Suppressor macrophage treated with lipopolysaccharide for 4 hours (primary cell): ENCODE measurements at regions not wholly inside any gene's neighbourhood (a gene's known extent, or its start where the extent isn't known, plus 50 kb on each side); places are given as distances from the start of the nearest gene placed in this dataset.
"Not testable (repeated sequence)": the region's sequence is repeated elsewhere in the genome, so short reads cannot be mapped to it uniquely, and the experiment has no call there.

Experiments used
- DNase-seq: peaks from one replicate; pipeline ENCODE4 v3.0.0-alpha.2; 2020

DNA sequence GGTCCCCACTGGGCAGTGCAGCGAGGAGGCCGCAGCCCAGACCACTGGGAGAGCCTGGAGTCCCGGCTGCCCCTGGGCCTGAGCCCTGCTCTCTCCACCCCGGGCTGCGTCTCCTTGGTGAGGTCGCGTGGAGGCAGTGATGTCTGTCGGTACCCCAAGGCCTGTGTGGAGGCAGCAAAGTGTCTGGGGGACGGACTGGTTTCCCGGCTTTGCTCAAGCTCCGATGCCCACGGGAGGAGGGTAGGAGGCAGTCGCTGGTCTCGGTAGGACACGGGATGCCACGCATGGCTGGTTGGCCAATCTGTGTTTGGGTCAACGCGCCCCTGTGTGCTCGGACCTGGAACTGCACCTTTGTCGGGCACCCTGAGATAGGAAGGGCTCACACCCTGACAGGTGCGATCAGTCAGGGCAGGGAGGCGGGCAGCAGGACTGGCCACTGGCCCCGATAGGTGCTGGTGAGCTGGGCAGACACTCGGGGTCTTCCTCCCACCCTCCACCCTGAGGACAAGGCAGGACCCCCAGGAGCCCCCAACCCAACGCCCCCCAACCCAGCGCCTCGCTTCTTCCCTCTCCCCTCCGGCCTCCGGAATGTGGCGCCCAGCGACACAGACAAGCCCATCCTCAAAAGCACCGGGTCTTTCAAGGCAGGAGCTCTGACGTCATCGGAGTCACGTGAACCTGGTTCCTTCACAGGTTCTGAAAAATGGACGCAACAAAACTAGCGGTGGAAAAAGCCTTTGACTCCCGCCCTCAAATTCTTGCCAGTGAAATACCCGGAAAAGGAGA is 288.6 kb downstream of the NDUFA10 start:
- no peak for DNase-seq

DNA sequence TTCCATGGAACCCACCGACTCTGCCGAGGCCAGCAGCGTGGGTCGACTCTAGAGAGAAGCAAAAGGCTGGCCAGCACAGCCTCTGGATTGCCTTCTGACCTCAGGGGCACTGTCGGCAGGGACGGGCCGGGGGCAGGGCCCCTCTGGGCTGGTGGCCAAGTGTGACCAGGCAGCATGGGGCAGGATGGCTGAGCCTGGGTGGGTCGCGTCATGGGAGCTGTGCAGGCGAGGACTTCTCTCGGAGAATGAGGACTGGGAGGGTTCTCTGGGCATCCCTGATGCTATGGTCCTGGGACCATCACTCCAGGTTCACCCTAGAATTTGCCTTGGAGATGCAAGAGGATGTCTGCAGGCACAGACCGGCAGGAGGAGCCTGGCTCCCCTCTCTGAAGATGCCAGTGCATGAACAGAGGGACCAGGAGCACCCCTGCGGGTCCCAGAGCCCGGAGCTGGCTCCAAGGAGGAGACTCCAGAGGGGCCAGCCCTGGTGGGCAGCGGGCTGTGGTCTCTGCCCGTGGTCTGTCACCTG is 289.2 kb downstream of the NDUFA10 start:
- DNase-seq = no peak

DNA sequence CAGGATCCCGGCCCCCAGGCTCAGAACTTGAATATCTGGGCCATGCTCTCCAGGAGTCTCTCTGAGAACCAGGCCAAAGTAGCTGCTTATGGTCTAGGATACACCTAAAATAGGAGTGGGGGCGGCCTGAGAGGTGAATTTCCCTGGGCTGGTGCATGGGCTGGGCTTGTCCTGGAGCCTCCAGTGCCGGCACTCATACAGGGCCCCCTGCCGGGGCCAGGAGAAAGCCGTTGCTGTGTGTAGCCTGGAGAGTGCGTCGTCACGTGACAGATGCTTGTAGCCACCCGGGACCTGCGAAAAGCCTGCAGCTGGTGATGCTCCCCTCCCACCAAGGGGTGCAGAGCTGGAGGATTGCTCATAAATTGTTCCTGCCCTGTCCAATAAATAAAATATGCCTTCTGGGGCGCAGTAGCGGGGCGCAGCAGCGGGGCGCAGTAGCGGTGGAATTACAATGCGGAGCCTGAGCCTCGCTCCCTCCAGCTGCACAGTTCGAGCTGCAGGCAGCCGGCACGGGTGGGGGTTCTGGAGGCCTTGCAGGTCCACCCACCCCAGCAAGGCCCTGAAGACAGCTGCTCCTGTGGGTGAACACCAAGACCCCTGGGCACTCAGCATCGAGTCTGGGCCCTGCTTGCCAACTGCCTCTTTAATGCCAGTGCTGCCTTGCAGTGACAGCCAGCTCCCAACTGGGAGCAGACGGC is 289.9 kb downstream of the NDUFA10 start:
- no peak for DNase-seq

DNA sequence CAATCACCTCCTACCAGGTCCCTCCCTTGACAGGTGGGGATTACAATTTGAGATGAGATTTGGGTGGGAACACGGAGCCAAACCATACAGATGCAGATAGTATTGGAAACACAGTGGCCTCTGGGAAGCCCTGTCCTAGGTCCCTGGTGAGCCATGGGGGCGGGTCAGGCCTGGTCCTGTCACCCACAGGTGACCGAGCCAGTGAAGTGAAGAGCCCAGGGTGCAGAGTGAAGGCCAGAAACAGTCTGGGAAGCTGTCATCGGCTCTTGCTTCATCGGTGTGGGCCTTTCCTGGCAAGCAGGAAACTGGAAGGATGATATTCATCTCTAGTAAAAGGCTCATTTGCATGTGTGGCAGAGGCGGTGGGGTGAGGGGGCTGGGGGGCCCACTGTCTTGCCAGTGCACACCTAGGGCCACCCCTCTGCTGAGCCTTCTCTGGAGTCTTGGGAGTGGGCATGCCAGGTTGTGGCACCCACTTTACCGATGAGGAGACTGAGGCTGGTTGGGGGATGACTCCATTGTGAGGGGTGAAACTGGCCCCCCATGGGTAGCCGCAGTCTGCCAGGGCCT is 290.6 kb downstream of the NDUFA10 start:
- no peak for DNase-seq

DNA sequence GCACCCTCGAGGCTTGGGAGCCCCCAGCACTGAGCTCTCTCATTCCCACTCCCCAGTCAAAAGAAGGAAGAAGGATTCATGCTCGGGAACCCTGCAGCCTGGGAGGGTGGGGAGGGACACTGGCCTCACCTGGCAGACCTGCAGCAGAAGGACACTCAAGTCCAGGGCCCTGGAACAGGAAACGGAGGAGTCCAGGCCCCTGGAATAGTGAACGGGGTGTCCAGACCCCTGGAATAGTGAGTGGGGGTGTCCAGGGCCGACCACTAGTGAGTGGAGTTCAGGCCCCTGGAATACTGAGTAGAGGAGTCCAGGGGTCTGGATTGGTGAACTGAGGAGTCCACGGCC is 292.5 kb downstream of the NDUFA10 start:
- DNase-seq = no peak

DNA sequence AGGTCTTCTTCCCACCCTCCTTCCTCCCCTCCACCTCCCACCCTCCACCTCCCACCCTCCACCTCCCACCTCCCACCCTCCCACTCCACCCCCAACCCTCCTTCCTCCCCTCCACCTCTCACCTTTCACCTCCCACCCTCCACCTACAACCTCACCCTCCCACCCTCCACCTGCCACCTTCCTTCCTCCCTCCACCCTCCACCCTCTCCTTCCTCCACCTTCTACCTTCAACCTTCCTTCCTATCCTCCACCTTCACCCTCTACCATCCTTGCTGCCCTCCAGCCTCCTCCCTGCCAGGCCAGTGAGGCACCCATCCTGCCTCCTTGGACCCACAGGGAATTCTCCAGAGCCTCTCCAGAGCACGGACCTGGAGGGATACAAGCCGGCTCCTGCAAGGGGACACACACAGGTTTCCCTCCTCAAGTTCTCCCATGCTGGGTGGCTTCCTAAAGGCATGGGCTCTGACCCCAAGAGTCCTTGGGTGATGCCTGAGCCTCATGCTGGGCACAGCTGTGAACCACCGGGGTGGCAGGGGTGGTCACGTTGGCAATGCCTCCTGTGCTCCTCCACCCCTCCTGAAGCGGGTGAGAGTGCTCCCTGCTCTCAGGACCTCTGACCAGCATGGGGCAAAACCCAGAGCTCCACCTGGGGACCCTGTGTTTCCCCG is 293.0 kb downstream of the NDUFA10 start:
- no peak for DNase-seq

DNA sequence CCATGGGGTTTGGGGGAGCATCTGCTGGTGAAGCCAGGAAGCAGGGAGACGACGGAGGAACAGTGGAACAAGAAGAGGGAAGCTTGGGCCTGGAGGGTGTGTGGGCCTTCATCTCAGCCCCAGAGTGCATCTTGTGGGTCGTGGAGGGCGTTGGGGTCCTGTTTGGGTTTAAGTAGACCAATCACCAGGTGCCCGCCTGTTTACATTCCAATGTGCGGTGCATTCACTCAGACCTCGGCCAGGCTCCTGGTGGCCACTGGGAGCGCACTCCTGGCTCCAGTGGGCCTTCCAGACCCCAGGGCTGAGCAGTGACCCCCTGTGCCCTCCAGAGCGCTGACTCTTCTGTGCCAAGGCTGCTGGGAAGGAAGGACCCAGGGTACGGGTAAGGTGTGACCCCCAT is 293.7 kb downstream of the NDUFA10 start:
- DNase-seq = no peak

DNA sequence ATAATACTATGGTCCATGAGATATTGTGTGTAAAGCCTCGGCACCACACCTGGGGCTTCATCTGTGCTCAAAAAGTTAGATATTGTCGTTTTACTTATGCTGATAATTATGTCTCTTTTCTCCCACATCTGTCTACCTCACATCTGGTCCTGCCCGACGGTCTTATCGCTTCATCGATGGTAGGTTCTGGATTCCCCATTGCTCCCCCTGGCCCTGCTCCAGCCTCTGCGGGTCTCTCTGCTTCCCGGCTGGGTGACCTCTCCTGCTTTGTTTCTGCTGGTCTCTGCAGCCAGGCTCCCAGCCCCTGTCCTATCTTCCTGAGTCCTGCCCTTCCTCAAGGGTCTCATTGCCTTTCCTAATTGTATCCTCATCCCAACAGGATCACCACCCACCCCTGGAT is 294.2 kb downstream of the NDUFA10 start:
- no peak for DNase-seq

DNA sequence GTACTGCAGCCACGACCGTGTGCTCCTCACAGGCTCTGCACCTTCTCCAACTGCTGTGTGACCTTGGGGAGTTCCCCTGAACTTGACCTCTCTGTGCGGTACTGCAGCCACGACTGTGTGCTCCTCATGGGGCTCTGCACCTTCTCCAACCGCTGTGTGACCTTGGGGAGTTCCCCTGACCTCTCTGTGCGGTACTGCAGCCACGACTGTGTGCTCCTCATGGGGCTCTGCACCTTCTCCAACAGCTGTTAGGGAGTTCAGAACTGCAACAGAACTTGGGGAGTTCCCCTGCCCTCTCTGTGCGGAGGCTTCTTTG is 294.6 kb downstream of the NDUFA10 start:
- DNase-seq = not testable (repeated sequence)

DNA sequence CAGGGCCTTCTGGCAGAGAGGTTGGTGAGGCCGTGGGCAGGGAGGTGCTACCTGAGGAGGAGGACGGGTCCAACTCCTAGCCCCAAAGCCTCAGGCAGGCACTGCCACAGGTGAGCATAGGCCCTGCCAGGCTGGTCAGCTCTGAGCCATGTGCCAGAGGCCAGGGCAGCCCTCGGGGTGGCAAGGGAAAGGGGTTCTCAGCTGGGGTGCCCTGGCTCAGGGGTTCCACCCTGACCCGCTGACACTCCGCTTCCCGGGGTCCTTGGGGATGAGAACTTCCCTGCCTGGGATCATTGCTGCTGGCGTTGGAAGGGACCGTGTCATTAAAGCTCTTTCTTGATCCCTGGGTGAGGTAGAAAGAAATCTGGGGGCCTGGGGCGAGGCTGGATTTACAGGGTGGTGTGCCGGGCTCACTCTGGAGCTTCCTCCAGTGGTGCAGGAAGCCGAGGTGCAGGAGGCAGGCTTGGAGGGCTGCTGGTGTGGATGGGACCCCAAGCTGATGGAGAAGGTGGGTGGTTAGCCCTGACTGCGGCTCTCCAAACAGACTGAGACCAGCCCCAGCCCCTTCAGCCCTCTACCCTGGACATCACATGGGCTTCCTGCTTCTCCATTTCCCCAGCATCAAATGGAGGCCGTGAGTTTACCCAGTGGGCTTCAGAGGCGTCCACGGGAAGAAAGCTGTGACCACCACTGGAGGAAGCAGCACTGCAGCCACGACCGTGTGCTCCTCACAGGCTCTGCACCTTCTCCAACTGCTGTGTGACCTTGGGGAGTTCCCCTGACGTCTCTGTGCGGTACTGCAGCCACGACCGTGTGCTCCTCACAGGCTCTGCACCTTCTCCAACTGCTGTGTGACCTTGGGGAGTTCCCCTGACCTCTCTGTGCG is 295.2 kb downstream of the NDUFA10 start:
- no peak for DNase-seq

DNA sequence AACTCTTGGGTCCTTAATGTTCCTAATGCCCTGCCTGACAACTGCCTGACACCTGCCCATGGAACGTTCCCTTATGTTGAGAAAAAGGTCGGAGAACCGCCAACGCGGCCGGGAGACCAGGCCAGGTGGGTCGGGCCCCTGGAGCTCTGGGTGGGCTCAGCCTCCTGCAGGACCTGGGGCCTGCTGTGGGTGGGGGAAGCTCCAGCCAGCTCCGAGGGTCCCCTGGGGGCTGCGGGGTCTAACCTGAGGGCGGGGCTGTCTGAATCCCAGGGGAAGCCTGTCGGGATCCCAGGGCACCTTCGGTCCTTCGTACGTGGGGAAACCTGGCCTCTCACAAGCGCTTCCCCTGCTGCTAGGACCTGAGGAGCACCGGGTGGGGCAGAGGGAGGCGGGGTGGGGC is 296.0 kb downstream of the NDUFA10 start:
- no peak for DNase-seq

DNA sequence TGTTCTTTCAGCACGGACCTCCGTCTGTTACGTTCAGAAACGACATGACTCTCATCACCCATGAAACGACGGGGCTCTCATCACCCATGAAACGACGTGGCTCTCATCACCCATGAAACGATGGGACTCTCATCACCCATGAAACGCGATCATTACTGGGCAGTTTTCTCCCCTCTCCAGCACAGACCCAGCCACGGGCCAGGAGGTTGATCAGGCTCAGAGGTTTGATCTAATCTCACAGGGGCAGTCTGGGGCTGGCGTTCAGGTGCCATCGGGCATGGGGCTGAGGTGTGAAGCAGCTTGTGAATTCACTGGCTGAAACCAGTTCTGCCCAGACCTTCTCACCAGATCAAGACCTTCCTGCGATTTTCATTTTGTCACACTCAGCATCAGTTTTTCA is 296.4 kb downstream of the NDUFA10 start:
- no peak for DNase-seq

DNA sequence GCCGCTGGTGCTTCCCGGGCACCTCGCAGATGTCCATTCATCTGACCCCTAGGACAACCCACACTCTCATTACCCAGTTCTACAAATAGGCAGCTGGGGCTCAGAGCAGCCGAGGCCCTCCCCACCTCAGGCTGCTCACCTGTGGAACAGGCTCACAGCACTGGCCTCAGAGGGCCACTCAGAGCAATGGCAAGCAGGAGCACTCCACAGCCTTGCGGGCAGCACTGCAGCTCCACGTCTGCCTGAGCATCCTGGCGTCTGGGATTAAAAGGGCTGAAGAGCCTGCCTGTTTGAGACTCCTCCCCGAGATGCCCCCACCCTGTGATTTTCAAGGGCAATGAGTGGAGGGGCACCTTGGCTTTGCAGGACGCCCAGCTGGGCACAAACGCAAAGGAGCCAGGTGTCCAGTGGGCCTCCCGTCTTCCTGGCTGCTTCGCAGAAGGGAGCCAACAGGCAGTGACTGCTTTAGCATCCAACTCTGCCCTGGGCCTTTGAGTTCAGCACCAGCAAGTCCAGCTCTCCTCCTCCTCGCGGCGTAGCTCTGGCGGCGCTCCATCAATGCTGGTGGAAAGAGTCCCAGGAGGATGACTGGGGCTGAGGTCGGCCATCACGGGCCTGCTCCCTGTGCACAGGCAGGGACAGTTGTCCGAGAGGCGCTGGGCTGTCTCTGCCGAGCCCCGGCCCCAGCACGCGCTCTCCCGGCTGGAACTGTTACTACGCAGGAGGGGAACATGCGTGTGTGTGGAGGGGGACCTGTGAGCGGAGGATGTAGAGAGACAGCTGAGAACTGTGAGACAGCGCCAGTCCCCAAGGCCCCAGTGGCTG is 297.2 kb downstream of the NDUFA10 start:
- no peak for DNase-seq

DNA sequence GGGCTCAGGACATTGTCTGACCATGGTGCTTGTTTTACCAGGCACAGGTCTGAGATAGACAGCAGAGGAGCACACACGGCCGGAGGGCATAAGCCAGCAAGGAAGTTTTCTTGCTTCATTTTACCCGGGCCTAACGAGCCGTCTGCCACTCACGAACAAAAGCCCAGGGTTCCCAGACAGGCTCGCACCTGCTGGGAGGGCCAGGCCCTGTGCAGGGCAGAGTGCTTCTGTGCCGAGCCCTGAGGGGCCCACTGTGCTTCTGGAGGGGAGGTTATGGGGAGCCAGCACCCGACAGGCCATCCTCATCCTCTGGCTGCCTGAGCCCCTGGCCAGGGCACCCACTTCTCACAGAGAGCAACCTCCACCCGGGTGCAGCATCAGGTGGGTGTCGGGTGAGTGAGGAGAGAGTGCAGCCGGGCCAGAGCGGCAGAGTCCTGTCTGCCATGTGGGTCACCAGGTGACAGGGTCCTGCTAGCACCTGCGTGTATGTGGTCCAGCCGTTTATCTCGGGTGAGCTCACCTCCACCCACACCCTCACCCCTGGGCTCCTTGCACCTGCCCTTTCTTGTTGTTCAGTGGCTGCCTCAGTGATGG is 297.9 kb downstream of the NDUFA10 start:
- no peak for DNase-seq

DNA sequence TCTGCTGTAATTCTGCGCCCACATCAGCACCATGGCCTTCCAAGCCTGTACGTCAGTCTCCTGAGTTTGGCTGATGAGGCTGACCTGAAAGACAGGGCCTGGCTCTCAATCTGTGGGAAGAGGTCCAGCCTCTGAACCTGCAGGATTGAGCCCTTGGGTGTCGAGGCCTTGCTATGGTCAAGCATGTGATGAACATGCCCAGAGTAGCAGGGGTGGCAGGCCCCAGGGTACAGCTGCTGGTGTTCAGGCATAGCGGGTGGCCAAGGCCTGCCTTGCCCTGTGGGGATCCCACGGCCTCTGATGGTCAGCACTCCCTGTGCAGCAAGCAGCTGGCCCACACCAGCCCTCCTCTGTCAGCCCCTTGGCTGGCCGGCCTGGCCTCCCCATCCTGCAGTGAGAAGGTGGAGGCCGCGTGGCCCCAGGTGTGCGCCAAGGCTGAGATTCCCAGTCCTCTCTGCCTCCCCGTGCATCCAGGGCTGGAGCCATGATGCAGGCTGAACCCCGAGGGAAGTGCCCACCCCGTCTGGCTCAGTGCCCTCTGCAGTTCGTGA is 298.4 kb downstream of the NDUFA10 start:
- DNase-seq = no peak

DNA sequence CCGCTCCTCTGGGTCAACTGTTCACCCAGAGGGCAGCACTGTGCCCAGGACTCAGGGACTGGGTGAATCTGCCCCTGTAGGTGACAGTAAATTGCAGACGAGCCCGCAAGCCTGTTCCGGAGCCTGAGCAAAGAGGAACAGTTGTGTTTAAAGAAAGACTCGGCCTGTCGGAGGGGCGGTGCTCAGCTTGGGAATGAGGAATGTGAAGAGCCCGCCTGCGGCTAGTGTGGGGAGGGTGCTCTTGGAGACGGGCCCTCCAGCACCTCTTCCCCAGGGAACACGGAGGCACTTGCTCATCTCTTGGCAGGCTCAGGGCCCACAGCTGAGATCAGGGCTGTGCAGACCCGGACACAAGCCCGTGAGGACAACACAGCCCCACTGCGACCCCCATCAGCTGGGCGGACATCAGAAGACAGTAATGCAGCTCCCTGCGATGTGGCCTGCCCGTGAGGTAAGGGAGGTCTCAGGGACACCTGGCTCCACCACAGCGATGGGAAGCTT is 299.0 kb downstream of the NDUFA10 start:
- DNase-seq = no peak

DNA sequence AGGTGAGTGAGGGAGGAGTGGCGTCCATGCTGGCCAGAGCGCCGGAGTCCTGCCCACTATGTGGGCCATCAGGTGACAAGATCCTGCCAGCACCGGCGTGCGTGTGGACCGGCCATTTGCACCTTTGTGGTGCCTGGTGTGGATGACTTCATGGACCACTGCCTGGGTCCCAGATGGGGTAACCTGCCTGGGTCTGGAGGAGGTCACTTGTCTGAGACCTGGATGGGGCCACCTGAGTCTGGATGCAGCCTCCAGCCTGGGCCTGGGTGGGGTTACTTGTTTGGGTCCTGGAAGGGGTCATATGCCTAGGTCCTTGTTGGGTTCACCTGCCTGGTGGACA is 299.6 kb downstream of the NDUFA10 start:
- no peak for DNase-seq

DNA sequence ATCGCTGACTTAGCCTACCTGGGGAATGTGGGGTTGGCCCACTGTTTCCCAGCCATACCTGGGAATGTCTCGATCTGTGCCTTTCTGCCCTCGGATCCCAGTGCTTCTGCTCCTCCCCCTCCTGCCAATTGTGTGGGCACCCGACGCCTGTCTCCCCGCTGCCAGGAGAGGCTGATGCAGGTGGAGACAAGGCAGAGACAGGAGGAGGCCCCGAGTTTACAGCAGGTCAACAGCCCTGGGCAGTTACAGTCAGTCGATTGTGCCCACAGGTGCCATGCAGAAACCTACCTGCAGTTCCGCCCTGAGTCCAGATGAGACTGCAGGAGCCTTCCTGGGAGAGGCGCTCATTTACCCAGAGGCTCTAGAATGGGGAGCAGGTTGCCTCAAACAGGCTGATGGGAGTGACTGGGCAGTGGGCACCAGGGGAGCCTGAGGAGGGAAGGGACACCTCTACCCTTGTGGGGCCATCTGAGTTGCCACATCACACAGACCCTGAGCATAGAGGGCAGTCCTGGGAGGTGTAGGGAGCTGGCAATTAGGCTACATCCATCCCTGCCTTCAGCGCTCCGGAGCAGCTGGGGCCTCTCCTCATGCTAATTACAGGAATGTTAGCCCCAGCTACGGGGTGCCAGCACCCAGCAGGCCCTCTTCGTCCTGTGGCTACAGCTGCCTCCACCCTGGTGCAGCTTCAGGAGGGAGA is 300.1 kb downstream of the NDUFA10 start:
- no peak for DNase-seq

DNA sequence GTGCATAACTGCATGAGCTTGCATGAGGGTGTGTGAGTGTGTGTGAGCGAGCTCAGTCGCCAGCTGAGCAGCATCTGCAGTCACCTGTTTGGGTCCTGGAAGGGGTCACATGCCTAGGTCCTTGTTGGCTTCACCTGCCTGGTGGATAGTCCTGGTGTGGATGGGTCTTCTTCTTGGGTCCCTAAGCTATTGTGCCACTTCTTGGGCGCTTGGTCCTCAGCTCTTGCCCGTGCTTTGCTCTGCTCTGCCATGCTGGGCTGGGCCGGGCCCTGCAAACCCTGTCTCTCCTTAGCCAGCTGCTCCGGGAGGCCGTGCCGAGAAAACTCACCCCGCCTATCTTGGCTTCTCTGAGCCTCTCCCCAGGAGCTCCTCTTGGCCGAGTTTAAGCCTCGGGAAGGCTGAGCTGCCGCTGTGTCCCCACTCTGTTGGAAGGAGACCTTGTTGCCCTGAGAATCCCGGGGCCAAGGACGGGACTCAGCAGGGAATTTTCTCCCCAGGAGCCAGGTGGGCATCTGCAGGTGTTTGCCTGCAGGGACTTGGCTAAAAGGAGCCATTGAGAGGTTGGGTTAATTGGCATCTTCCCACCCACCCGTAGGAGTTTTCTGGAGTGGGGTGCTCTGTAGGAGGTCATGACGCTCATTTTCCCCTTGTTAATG is 300.8 kb downstream of the NDUFA10 start:
- DNase-seq = no peak
